Loucy (cell line): ENCODE measurements at regions not wholly inside any gene's neighbourhood (a gene's known extent, or its start where the extent isn't known, plus 50 kb on each side); places are given as distances from the start of the nearest gene placed in this dataset.

ENCODE experiments used
- CTCF ChIP-seq: fragments of 200-600 bp; sonication (generic); conservative IDR thresholded peaks from 2 replicates; pipeline ENCODE4 v1.5.1; 2014; ENCODE audit warnings: mild to moderate bottlenecking, antibody characterized with exemption, low read length
- EZH2phosphoT487 ChIP-seq: fragments of 200-600 bp; IDR thresholded peaks from 2 replicates; pipeline ENCODE4 v1.6.1; 2018; ENCODE audit warnings: antibody characterized with exemption, mild to moderate bottlenecking, moderate library complexity, borderline replicate concordance

- TF ChIP-seq CTCF, result no peak
- no peak for TF ChIP-seq EZH2phosphoT487
These were observed 172.6 kb downstream of the HAUS1 start for GRCh38 chr18:46276748-46277147.
